ENCODE measurements at regions not wholly inside any gene's neighbourhood (a gene's known extent, or its start where the extent isn't known, plus 50 kb on each side); places are given as distances from the start of the nearest gene placed in this dataset.

- ATAC-seq = no peak
- TF ChIP-seq SNAI2 (CRISPR knock-in tag; IDR thresholded peaks at IDR 0.05) (no peak), ZC3H10 (CRISPR knock-in tag; IDR thresholded peaks at IDR 0.05) (no peak), BACH2 (CRISPR knock-in tag; IDR thresholded peaks at IDR 0.05; ENCODE audit: borderline replicate concordance) (no peak), TSHZ2 (CRISPR knock-in tag; IDR thresholded peaks at IDR 0.05) (no peak), GLIS3 (CRISPR knock-in tag; IDR thresholded peaks at IDR 0.05) (no peak), ZNF70 (CRISPR knock-in tag; IDR thresholded peaks at IDR 0.05) (no peak), PPARA (CRISPR knock-in tag; IDR thresholded peaks at IDR 0.05; ENCODE audit: borderline replicate concordance) (no peak), CREB5 (CRISPR knock-in tag; IDR thresholded peaks at IDR 0.05; ENCODE audit: low read depth) (no peak), ZFP3 (CRISPR knock-in tag; IDR thresholded peaks at IDR 0.05) (no peak), PATZ1 (CRISPR knock-in tag; IDR thresholded peaks at IDR 0.05; ENCODE audit: borderline replicate concordance) (no peak), CSRNP3 (CRISPR knock-in tag; IDR thresholded peaks at IDR 0.05) (no peak), ESRRG (CRISPR knock-in tag; IDR thresholded peaks at IDR 0.05) (no peak), POU6F1 (CRISPR knock-in tag; IDR thresholded peaks at IDR 0.05; ENCODE audit: borderline replicate concordance, low read depth) (no peak), TCF4 (CRISPR knock-in tag; IDR thresholded peaks at IDR 0.05; ENCODE audit: borderline replicate concordance) (no peak), ZNF565 (CRISPR knock-in tag; conservative IDR thresholded peaks at IDR 0.05; ENCODE audit: low read depth) (no peak), CSDC2 (CRISPR knock-in tag; IDR thresholded peaks at IDR 0.05) (no peak), ZNF8 (CRISPR knock-in tag; IDR thresholded peaks at IDR 0.05) (no peak)
These were observed 297.7 kb upstream of the SALL3 start for GRCh38 chr18:78681934-78682333.

- no peak for ATAC-seq
- TF ChIP-seq TCF4 (CRISPR knock-in tag; IDR thresholded peaks at IDR 0.05; ENCODE audit: borderline replicate concordance) = no peak
- TF ChIP-seq ZFP30 (CRISPR knock-in tag; IDR thresholded peaks at IDR 0.05) = no peak
- TF ChIP-seq ESRRG (CRISPR knock-in tag; IDR thresholded peaks at IDR 0.05) = no peak
- no peak for TF ChIP-seq PATZ1 (CRISPR knock-in tag; IDR thresholded peaks at IDR 0.05; ENCODE audit: borderline replicate concordance)
- TF ChIP-seq PPARA (CRISPR knock-in tag; IDR thresholded peaks at IDR 0.05; ENCODE audit: borderline replicate concordance) = no peak
- TF ChIP-seq SNAI2 (CRISPR knock-in tag; IDR thresholded peaks at IDR 0.05) = no peak
- TF ChIP-seq ARNTL (CRISPR knock-in tag; IDR thresholded peaks at IDR 0.05; ENCODE audit: borderline replicate concordance, low read depth) = no peak
- no peak for TF ChIP-seq GLIS3 (CRISPR knock-in tag; IDR thresholded peaks at IDR 0.05)
- TF ChIP-seq TSHZ2 (CRISPR knock-in tag; IDR thresholded peaks at IDR 0.05) = no peak
- TF ChIP-seq CSRNP3 (CRISPR knock-in tag; IDR thresholded peaks at IDR 0.05) = no peak
- no peak for TF ChIP-seq ZFP3 (CRISPR knock-in tag; IDR thresholded peaks at IDR 0.05)
- no peak for TF ChIP-seq OSR1 (CRISPR knock-in tag; IDR thresholded peaks at IDR 0.05)
- no peak for TF ChIP-seq ZNF565 (CRISPR knock-in tag; conservative IDR thresholded peaks at IDR 0.05; ENCODE audit: low read depth)
- no peak for TF ChIP-seq POU6F1 (CRISPR knock-in tag; IDR thresholded peaks at IDR 0.05; ENCODE audit: borderline replicate concordance, low read depth)
These were observed 296.9 kb upstream of the SALL3 start for GRCh38 chr18:78682716-78683115.
